ENCODE measurements at regions not wholly inside any gene's neighbourhood (a gene's known extent, or its start where the extent isn't known, plus 50 kb on each side); places are given as distances from the start of the nearest gene placed in this dataset.

DNA sequence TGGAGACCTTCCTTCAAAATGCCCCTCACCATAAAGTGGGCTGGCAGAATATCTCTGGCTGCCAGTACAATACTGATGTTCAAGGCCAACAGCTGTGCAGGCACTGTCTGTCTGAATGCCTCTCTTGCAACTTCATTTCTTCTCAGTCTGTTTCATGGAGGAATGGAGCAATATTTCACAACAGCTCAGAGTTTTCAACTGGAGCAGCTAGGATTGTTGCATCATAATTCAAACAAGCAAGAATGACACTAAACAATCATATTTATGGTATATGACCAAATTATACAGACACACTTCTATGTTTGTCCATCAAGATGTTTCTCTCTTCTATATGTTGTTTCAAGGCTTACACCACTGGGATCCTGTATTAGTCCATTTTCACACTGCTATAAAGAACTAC is 444.2 kb downstream of the LRATD1 start:
- no peak overlapping the region for H3K9ac ChIP-seq (ENCODE audit: low read length in 2 of 2)
- peaks cover 2% of the 10 kb centered on the region for H3K4me1 ChIP-seq (ENCODE audit: control insufficient read depth, insufficient read depth, low read length)
- no peak overlapping the region for H3K27ac ChIP-seq (ENCODE audit: low read length)
- H3K36me3 ChIP-seq (ENCODE audit: control insufficient read depth in 2 of 2, insufficient read depth in 2 of 2, low read length in 2 of 2), result no peaks in the 10 kb centered on the region
- no peak overlapping the region for H3K4me3 ChIP-seq (ENCODE audit: low read length in 2 of 2)
- no peaks in the 10 kb centered on the region for H3K9me3 ChIP-seq (ENCODE audit: control insufficient read depth in 2 of 2, low read length in 2 of 2)
- no peaks in the 10 kb centered on the region for H3K27me3 ChIP-seq (ENCODE audit: control insufficient read depth in 1 of 2, insufficient read depth in 2 of 2, low read length in 2 of 2)

GRCh38 chr2:15081356-15081755 is 448.8 kb downstream of the LRATD1 start:
- Histone ChIP-seq H3K36me3 (ENCODE audit: control insufficient read depth in 2 of 2, insufficient read depth in 2 of 2, low read length in 2 of 2) (no peaks in the 10 kb centered on the region), H3K4me3 (ENCODE audit: low read length in 2 of 2) (no peak overlapping the region), H3K9me3 (ENCODE audit: control insufficient read depth in 2 of 2, low read length in 2 of 2) (no peaks in the 10 kb centered on the region), H3K4me1 (ENCODE audit: control insufficient read depth, insufficient read depth, low read length) (no peaks in the 10 kb centered on the region), H3K27me3 (ENCODE audit: control insufficient read depth in 1 of 2, insufficient read depth in 2 of 2, low read length in 2 of 2) (no peaks in the 10 kb centered on the region), H3K9ac (ENCODE audit: low read length in 2 of 2) (no peak overlapping the region), H3K27ac (ENCODE audit: low read length) (no peak overlapping the region)

- H3K27ac ChIP-seq (ENCODE audit: low read length), result no peak overlapping the region
- H3K4me3 ChIP-seq (ENCODE audit: low read length in 2 of 2), result no peak overlapping the region
- H3K36me3 ChIP-seq (ENCODE audit: control insufficient read depth in 2 of 2, insufficient read depth in 2 of 2, low read length in 2 of 2), result no peaks in the 10 kb centered on the region
- H3K27me3 ChIP-seq (ENCODE audit: control insufficient read depth in 1 of 2, insufficient read depth in 2 of 2, low read length in 2 of 2), result no peaks in the 10 kb centered on the region
- no peak overlapping the region for H3K9ac ChIP-seq (ENCODE audit: low read length in 2 of 2)
- no peaks in the 10 kb centered on the region for H3K4me1 ChIP-seq (ENCODE audit: control insufficient read depth, insufficient read depth, low read length)
- H3K9me3 ChIP-seq (ENCODE audit: control insufficient read depth in 2 of 2, low read length in 2 of 2), result no peaks in the 10 kb centered on the region
Measured at GRCh38 chr2:15082105-15083058, 449.9 kb downstream of the LRATD1 start.

DNA sequence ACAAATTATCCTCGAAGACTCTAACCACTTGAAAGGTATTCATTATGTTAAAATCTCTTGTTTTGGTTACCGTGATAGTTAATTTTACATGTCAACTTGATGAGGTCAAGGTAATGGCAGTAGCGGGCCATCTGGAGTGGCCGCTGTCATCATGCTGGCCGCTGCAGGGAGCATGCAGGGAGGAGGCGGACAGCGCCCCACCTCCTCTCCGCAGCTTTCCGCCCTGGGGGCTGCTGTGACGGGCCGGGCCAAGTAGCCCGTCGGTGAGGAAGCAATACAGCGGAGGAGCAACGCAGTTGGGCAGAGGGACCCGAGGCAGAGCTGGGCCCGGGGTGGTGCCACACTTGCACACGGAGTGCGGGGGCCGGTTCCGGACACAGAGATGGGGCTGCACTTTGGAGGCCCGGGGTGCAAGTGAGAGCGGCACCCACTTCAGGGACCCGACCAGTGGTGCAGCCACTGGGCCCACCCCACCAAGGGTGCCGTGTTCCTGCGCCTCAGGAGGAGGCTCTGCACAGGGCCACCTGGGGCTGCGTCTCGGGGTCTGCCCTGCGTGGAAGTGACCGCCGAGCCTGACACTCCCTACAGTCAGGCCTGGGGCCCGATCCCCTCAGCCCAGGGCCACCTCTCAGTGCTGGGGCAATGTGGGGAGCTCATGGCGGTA is 452.4 kb downstream of the LRATD1 start:
- H3K9ac ChIP-seq (ENCODE audit: low read length in 2 of 2), result no peak overlapping the region
- no peaks in the 10 kb centered on the region for H3K36me3 ChIP-seq (ENCODE audit: control insufficient read depth in 2 of 2, insufficient read depth in 2 of 2, low read length in 2 of 2)

GRCh38 chr2:15092181-15092580 is 459.7 kb downstream of the LRATD1 start:
- Histone ChIP-seq H3K9ac (ENCODE audit: low read length in 2 of 2) (no peak overlapping the region), H3K4me1 (ENCODE audit: control insufficient read depth, insufficient read depth, low read length) (no peaks in the 10 kb centered on the region), H3K27me3 (ENCODE audit: control insufficient read depth in 1 of 2, insufficient read depth in 2 of 2, low read length in 2 of 2) (no peaks in the 10 kb centered on the region), H3K36me3 (ENCODE audit: control insufficient read depth in 2 of 2, insufficient read depth in 2 of 2, low read length in 2 of 2) (no peaks in the 10 kb centered on the region), H3K4me3 (ENCODE audit: low read length in 2 of 2) (no peak overlapping the region), H3K9me3 (ENCODE audit: control insufficient read depth in 2 of 2, low read length in 2 of 2) (no peaks in the 10 kb centered on the region), H3K27ac (ENCODE audit: low read length) (no peak overlapping the region)

More for the DNA sequence above, 452.4 kb downstream of the LRATD1 start:
- Histone ChIP-seq H3K4me1 (ENCODE audit: control insufficient read depth, insufficient read depth, low read length) (no peaks in the 10 kb centered on the region), H3K4me3 (ENCODE audit: low read length in 2 of 2) (no peak overlapping the region), H3K9me3 (ENCODE audit: control insufficient read depth in 2 of 2, low read length in 2 of 2) (no peaks in the 10 kb centered on the region), H3K27ac (ENCODE audit: low read length) (no peak overlapping the region), H3K27me3 (ENCODE audit: control insufficient read depth in 1 of 2, insufficient read depth in 2 of 2, low read length in 2 of 2) (no peaks in the 10 kb centered on the region)

DNA sequence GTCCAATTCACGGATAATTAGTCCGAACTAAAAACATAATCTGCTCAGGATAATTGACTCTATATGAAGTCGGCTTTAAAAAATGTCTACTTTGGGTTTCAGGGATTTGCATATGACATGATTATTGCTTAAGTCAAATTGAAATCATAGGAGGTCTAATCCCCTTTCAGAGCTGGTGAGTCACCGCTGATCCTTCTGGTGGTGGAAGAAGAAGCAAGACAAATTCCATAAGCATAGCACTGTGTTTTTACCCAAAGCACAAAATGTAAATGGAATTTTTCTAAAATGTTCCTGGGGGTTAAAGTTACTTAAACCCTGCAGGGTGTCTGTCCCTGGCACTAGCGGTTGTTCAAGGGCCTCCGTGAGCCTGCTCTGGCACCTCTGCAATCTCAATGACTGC is 460.2 kb downstream of the LRATD1 start:
- no peaks in the 10 kb centered on the region for H3K9me3 ChIP-seq (ENCODE audit: control insufficient read depth in 2 of 2, low read length in 2 of 2)
- H3K27ac ChIP-seq (ENCODE audit: low read length), result no peak overlapping the region
- no peaks in the 10 kb centered on the region for H3K36me3 ChIP-seq (ENCODE audit: control insufficient read depth in 2 of 2, insufficient read depth in 2 of 2, low read length in 2 of 2)
- H3K4me1 ChIP-seq (ENCODE audit: control insufficient read depth, insufficient read depth, low read length), result no peaks in the 10 kb centered on the region
- H3K27me3 ChIP-seq (ENCODE audit: control insufficient read depth in 1 of 2, insufficient read depth in 2 of 2, low read length in 2 of 2), result no peaks in the 10 kb centered on the region
- no peak overlapping the region for H3K9ac ChIP-seq (ENCODE audit: low read length in 2 of 2)
- no peak overlapping the region for H3K4me3 ChIP-seq (ENCODE audit: low read length in 2 of 2)

DNA sequence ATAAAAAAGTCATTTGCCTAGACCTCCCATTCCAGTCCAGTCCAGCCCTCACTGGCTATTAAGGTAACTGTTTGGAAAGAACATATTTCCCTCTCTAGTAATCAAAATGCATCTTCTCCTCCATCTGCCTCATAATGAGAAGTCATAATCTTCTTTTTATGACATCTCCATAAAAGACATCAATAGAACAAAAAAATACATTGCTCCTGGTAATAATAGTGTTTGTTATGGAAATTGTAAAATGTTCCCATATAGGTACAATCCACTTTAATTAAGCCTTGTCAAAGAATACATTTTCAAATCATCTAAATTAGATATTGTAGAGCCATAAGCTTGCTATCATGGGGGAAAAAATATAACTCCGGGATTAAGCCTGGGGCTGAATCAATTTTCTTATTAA is 461.6 kb downstream of the LRATD1 start:
- Histone ChIP-seq H3K4me3 (ENCODE audit: low read length in 2 of 2) (no peak overlapping the region), H3K9me3 (ENCODE audit: control insufficient read depth in 2 of 2, low read length in 2 of 2) (no peaks in the 10 kb centered on the region), H3K27ac (ENCODE audit: low read length) (no peak overlapping the region), H3K36me3 (ENCODE audit: control insufficient read depth in 2 of 2, insufficient read depth in 2 of 2, low read length in 2 of 2) (no peaks in the 10 kb centered on the region), H3K27me3 (ENCODE audit: control insufficient read depth in 1 of 2, insufficient read depth in 2 of 2, low read length in 2 of 2) (no peaks in the 10 kb centered on the region), H3K9ac (ENCODE audit: low read length in 2 of 2) (no peak overlapping the region), H3K4me1 (ENCODE audit: control insufficient read depth, insufficient read depth, low read length) (no peaks in the 10 kb centered on the region)

- Histone ChIP-seq H3K27ac (ENCODE audit: low read length) (no peak overlapping the region), H3K36me3 (ENCODE audit: control insufficient read depth in 2 of 2, insufficient read depth in 2 of 2, low read length in 2 of 2) (no peaks in the 10 kb centered on the region), H3K4me3 (ENCODE audit: low read length in 2 of 2) (no peak overlapping the region), H3K9ac (ENCODE audit: low read length in 2 of 2) (no peak overlapping the region), H3K4me1 (ENCODE audit: control insufficient read depth, insufficient read depth, low read length) (no peaks in the 10 kb centered on the region), H3K9me3 (ENCODE audit: control insufficient read depth in 2 of 2, low read length in 2 of 2) (no peaks in the 10 kb centered on the region), H3K27me3 (ENCODE audit: control insufficient read depth in 1 of 2, insufficient read depth in 2 of 2, low read length in 2 of 2) (no peaks in the 10 kb centered on the region)
Measured at GRCh38 chr2:15096873-15097272, 464.3 kb downstream of the NBAS start.

DNA sequence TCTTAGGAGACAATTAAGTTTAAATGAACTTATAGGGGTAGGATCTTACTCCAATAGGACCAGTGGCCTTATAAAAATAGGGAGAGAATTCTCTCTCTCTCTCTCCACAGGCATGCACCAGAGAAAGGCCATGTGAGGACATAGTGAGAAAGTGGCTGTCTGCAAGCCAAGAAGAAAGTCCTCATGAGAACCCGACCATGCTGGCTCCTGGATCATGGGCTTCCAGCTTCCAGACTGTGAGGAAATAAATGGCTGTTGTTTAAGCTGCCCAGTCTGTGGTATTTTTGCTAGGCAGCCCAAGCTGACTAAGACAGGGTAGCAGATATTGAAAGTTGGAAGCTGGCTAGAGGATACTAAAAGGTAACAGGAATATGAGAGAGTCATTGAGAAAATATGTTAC is 454.0 kb downstream of the NBAS start:
- Histone ChIP-seq H3K9ac (ENCODE audit: low read length in 2 of 2) (no peak overlapping the region), H3K36me3 (ENCODE audit: control insufficient read depth in 2 of 2, insufficient read depth in 2 of 2, low read length in 2 of 2) (no peaks in the 10 kb centered on the region), H3K27ac (ENCODE audit: low read length) (no peak overlapping the region), H3K4me3 (ENCODE audit: low read length in 2 of 2) (no peak overlapping the region), H3K27me3 (ENCODE audit: control insufficient read depth in 1 of 2, insufficient read depth in 2 of 2, low read length in 2 of 2) (no peaks in the 10 kb centered on the region), H3K9me3 (ENCODE audit: control insufficient read depth in 2 of 2, low read length in 2 of 2) (no peaks in the 10 kb centered on the region), H3K4me1 (ENCODE audit: control insufficient read depth, insufficient read depth, low read length) (no peaks in the 10 kb centered on the region)

DNA sequence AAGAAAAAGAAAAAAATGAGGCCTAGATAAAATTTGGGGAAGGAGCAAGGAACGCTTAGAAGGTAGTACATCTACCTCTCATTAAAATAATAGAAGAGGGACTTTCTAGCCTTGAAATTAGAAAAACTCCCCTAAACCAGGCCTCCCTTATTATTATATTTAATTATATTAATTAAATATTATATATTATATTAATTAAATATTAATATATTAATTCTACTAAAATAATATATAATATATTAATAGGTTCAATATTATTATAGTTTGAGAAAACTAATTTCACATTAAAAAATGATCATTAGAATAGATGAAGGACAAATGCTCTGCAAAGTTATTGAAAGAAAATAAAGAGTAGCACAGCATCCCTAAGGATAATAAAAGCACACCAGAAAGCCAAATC is 449.4 kb downstream of the NBAS start:
- H3K4me3 ChIP-seq (ENCODE audit: low read length in 2 of 2), result no peak overlapping the region
- no peaks in the 10 kb centered on the region for H3K4me1 ChIP-seq (ENCODE audit: control insufficient read depth, insufficient read depth, low read length)
- no peaks in the 10 kb centered on the region for H3K27me3 ChIP-seq (ENCODE audit: control insufficient read depth in 1 of 2, insufficient read depth in 2 of 2, low read length in 2 of 2)
- H3K27ac ChIP-seq (ENCODE audit: low read length), result no peak overlapping the region
- peaks cover 0 to 7% of the 10 kb centered on the region in 2 donors for H3K9me3 ChIP-seq (ENCODE audit: control insufficient read depth in 2 of 2, low read length in 2 of 2)
- no peaks in the 10 kb centered on the region for H3K36me3 ChIP-seq (ENCODE audit: control insufficient read depth in 2 of 2, insufficient read depth in 2 of 2, low read length in 2 of 2)
- H3K9ac ChIP-seq (ENCODE audit: low read length in 2 of 2), result no peak overlapping the region

DNA sequence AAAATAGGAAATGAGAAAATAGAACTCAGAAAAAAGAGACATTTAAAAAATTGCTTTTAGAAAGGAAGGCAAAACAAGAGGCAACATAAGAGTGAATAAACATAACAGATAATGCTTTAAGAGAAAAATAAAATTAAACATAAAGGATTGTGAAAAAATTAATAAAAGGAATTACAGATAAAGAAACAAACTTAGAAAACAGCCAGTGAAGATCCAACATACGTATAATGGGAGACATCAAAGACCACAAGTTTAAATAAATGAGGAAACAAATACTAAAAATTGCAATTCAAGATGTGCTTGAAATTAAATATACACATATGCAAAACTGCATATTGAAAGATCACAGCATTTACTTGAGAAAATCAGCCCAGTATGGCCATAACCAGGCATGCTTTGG is 448.9 kb downstream of the NBAS start:
- no peak overlapping the region for H3K27ac ChIP-seq (ENCODE audit: low read length)
- no peaks in the 10 kb centered on the region for H3K4me1 ChIP-seq (ENCODE audit: control insufficient read depth, insufficient read depth, low read length)
- H3K36me3 ChIP-seq (ENCODE audit: control insufficient read depth in 2 of 2, insufficient read depth in 2 of 2, low read length in 2 of 2), result no peaks in the 10 kb centered on the region
- H3K9me3 ChIP-seq (ENCODE audit: control insufficient read depth in 2 of 2, low read length in 2 of 2), result peaks cover 0 to 7% of the 10 kb centered on the region in 2 donors
- no peaks in the 10 kb centered on the region for H3K27me3 ChIP-seq (ENCODE audit: control insufficient read depth in 1 of 2, insufficient read depth in 2 of 2, low read length in 2 of 2)
- no peak overlapping the region for H3K9ac ChIP-seq (ENCODE audit: low read length in 2 of 2)
- H3K4me3 ChIP-seq (ENCODE audit: low read length in 2 of 2), result no peak overlapping the region
